NCI-H446 treated with DMSO at 0.1 percent for 48 hours (cell line): ENCODE measurements at regions not wholly inside any gene's neighbourhood (a gene's known extent, or its start where the extent isn't known, plus 50 kb on each side); places are given as distances from the start of the nearest gene placed in this dataset.

Experiments used
- DNase-seq: peaks from one replicate; lab custom pipeline; 2025; lab: John Stamatoyannopoulos, UW

GRCh38 chr13:57224414-57224813 lies 57.4 kb downstream of the PRR20E start:
- DNase-seq: no peak

DNA sequence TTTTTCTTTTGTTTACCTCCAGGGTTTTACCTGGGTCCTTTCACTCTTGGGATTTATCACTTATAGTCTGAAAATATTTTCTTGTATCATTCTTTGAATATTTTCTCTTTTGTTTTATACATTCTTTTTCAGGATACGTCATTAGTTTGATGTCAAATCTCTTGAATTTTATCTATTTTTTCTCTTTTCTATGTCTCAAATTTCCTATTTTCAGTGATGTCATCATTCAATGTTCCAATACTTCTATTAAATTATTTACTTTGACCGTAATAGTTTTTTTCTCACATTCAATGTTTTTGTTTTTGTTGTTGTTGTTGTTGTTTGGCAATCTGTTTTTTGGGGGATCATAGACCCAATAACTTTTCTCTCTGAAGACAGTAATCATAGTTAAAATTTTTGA lies 83.5 kb downstream of the PRR20E start:
- no peak for DNase-seq

- DNase-seq: no peak
Observed at GRCh38 chr13:57253551-57253950, 86.6 kb downstream of the PRR20E start.

GRCh38 chr13:57264965-57265364 lies 98.0 kb downstream of the PRR20E start:
- no peak for DNase-seq

- no peak for DNase-seq
Observed at GRCh38 chr13:57270493-57270892, 103.5 kb downstream of the PRR20E start.

DNA sequence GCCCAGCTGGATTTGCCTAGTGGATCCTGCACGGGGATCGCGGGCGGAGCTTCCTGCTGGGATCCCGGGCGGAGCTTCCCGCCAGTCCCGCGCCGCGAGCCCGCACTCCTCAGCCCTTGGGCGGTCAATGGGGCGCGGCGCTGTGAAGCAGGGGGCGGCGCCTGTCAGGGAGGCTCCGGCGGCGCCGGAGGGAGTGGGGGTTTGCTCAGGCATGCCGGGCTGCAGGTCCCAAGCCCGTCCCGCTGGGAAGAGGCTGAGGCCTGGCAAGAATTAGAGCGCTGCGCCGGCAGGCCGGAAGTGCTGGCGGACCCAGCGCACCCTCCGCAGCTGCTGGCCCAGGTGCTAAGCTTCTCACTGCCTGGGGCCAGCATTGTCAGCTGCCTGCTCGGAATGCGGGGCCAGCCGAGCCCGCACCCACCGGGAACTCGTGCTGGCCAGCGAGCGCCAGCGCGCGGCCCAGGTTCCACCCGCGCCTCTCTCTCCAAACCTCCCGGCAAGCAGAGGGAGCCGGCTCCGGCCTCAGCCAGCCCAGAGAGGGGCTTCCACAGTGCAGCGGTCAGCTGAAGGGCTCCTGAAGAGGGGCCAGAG lies 119.6 kb downstream of the PRR20E start:
- DNase-seq: no peak

GRCh38 chr13:57302604-57303003 lies 135.6 kb downstream of the PRR20E start:
- DNase-seq: no peak

GRCh38 chr13:57311009-57311586 lies 144.1 kb downstream of the PRR20E start:
- DNase-seq: peak; percentile 51

GRCh38 chr13:57314897-57315520 lies 148.0 kb downstream of the PRR20E start:
- no peak for DNase-seq

DNA sequence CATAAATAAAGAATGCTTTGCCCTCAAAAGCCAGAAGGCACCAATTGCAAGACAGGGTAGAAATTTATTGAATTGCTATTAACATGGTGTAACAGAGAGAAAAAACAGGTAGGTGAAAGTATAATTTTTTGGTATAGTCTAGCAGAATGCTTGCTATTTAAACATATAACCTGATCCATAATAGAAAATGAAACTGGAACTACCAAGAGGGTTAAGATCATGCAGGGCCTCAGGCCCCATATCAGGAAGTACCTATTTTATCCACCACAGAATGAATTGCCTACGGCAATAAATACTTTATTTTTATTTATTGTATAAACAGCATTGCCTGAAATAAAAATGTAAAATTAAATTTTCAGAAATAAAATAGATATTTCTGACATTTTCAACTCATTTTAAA lies 159.5 kb downstream of the PRR20E start:
- DNase-seq: no peak

DNA sequence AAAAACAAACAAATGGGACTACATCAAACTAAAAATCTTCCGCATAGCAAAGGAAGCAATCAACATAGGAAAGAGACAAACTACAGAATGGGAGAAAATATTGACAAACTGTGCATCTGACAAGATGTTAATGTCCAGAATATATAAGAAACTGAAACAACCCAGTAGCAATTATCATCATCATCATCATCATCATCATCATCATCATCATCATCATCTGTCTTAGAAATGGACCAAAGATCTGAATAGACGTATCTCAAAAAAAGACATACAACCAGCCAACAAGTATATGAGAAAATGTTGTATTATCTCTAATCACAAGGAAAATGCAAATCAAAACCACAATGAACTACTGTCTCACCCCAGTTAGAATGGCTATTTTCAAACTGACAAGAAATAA lies 173.9 kb downstream of the PRR20E start:
- no peak for DNase-seq

DNA sequence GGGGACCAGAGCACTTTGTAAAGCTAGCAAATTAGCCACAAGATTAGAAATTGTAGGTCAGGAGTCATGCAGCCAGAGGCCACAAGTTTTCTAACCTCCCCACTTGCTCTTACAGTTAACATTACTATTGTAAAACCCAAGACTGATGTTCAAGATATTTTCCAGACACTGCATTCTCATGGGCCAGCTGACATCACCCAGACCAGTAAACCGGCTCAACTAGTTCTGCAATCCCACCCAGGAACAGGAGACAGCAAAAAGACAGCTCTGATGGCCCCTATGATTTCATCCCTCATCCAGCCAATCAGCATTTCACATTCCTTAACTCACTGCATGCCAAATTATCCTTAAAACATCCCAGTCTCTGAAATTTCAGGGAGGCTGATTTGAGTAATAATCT lies 178.5 kb downstream of the PRR20E start:
- DNase-seq: no peak

GRCh38 chr13:57346786-57347185 lies 179.8 kb downstream of the PRR20E start:
- no peak for DNase-seq

- DNase-seq: no peak
Observed at GRCh38 chr13:57352114-57352513, 185.1 kb downstream of the PRR20E start.

DNA sequence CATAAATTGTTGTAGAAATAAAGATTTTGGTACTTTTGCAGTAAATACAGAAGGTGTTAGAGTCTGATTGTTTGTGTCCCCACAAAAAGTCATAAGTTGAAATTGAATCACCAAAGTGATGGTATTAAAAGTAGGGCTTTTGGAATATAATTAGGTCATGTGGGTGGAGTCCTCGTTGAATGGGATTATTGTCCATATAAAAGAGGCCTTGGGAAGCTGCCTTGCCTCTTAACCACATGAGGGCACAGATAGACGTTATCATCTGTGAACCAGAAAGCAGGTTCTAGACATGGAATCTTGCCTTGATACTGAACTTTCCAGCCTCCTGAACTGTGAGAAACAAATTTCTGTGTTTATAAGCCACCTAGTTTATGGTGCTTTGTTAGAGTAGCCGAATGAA lies 186.8 kb downstream of the PRR20E start:
- no peak for DNase-seq

GRCh38 chr13:57375876-57376275 lies 208.9 kb downstream of the PRR20E start:
- DNase-seq: no peak

DNA sequence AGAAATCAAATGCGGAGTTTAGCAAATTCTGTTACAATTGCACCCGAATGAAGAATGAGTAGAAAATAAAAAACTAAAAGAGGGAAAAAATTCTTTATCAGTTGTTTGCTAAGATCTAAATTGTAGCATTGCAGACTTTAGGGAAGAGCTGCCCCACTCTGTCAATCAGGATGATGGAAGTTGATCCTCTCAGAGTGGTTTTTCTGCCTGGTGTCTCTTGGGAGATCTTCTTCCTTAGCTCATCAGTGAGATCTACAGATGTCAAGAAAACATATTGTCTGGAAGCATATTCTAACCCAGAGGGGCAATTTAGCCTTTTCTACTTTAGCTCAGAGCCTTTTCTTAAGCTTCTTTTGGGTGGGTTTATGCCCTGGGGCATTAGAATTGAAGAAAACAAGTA lies 223.2 kb upstream of the PCDH17 start:
- DNase-seq: no peak

DNA sequence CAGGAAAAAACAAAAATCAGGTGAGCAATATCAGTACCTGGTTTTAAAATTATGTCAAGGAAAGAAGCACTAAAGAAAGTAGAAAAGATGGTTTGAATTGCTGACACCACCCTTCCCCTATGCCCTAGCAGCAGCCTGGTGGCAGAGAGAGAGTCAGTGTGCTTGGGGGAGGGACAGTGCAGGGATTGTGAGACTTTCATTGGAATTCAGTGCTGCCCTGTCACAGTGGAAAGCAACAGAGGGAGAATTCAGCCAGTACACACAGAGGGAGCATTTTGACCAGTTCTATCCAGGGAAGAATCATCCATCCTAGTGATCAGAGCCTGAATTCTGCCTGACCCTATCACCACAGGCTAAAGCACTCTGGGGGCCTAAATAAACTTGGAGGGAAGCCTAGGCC lies 222.4 kb upstream of the PCDH17 start:
- DNase-seq: no peak

- DNase-seq: no peak
Observed at GRCh38 chr13:57409656-57410055, 221.9 kb upstream of the PCDH17 start.

DNA sequence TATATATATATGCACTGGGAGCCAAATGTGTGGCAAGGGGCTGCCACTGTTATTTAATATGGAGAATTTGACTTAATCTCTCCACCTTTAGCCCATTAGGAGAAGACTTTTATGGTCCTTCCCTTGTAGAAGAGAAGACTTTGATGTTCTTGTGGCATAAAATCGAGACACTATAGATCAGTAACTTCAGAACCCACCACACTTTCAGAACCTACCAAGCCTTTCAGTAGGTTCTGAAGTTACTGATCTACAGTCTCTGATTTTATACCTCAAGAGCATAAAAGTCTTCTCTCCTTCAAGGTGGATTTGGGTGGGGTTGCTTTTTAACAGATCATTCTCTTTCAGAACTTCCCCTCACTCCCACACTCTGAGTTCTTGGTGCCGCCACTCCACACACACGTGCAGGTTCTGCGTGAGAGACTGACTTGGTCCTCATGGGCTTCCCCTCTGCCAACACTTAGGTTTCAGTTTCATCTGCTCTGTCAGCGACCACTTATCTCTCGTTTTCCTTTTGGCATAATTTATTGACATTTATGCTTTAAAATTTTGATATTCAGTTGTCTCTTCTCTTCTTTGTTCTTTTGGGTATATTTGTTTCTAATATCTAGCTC lies 213.4 kb upstream of the PCDH17 start:
- no peak for DNase-seq

DNA sequence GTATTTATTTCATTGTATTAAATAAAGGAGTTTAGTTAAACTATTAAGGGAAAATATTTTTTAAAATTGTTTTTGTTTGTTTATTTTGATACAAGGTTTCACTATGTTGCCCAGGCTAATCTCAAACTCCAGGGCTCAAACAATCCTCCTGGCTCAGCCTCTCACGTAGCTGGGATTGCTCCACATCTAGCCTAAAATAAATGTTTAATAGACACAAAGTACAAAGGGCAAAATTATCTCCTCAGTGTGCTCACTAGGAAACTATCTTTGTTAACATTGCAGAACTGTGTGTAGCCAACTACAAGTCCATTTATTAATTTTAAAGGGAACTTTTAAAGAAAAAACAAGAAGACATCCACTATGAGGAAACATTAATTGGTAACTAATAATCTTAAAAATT lies 207.2 kb upstream of the PCDH17 start:
- no peak for DNase-seq

- no peak for DNase-seq
Observed at GRCh38 chr13:57425531-57425930, 206.0 kb upstream of the PCDH17 start.

DNA sequence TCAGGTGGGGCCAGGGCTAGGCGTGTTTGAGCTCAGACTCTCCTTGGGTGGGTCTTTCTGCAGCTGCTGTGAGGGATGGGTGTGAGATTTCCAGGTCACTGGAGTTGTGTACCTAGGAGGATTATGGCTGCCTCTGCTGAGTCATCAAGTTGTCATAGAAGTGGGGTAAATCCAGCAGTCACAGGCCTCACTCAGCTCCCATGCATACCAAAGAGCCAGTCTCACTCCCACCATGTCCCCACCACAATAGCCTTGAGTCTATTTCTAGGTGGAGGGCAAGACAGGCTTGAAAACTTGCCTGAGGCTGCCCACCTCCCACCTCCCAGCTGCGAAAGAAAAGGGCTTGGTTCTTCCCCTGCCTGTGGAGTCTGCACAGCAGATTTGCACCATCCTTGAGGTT lies 194.0 kb upstream of the PCDH17 start:
- DNase-seq: no peak

- no peak for DNase-seq
Observed at GRCh38 chr13:57438072-57438471, 193.5 kb upstream of the PCDH17 start.
